GM12878 (cell line): ENCODE measurements at regions not wholly inside any gene's neighbourhood (a gene's known extent, or its start where the extent isn't known, plus 50 kb on each side); places are given as distances from the start of the nearest gene placed in this dataset.

Experiments used
- ATAC-seq: fragments of 200-7000 bp; cut with Tn5 transposase; 3 replicates; pipeline ENCODE4 v1.9.1; 2020; ENCODE audit warnings: mild to moderate bottlenecking, moderate library complexity
- BruUV-seq: library from RNA; stranded (reverse); fragments of 400-500 nt; replicated peaks from 2 replicates; lab custom pipeline; 2021; lab: Mats Ljungman, UMichigan
- CTCF ChIA-PET: fragments of 300-600 bp; sonication (Branson Sonifier 250); formaldehyde crosslinking; extraction: SDS; loops from one replicate; lab custom pipeline; 2021; ENCODE audit warnings: inconsistent platforms; lab: Yijun Ruan, JAX
- POLR2A ChIA-PET: fragments of 350-600 bp; formaldehyde crosslinking; extraction: SDS; loops from one replicate; lab custom pipeline; 2021; ENCODE audit warnings: inconsistent platforms; lab: Charles Lee
- RAD21 ChIA-PET: fragments of 300-600 bp; sonication (Branson Sonifier 250); formaldehyde crosslinking; loops from one replicate; lab custom pipeline; 2023; ENCODE audit warnings: antibody characterized with exemption; ENCODE audit not compliant: unreplicated experiment; lab: Charles Lee
- SMC1A ChIA-PET: fragments of 300-600 bp; sonication (Branson Sonifier 250); formaldehyde crosslinking; loops from one replicate; lab custom pipeline; 2023; ENCODE audit not compliant: unreplicated experiment, uncharacterized antibody; lab: Charles Lee
- DNase-seq: peaks from one replicate; pipeline ENCODE4 v3.0.0-alpha.2; 2011; ENCODE audit warnings: low read depth, low spot score
- FAIRE-seq: peaks from 3 replicates; lab custom pipeline; 2011; peaks lifted over from hg19 to GRCh38; lab: Jason Lieb, UNC
- H2AFZ ChIP-seq: 2 replicates; pipeline ENCODE4 v1.6.0; 2011; ENCODE audit warnings: low read depth, low read length, control low read depth; ENCODE audit not compliant: control insufficient read depth
- H3K27ac ChIP-seq: 2 replicates; pipeline ENCODE4 v1.5.1; 2011; ENCODE audit warnings: control low read depth; ENCODE audit not compliant: control insufficient read depth, insufficient read depth
- H3K27me3 ChIP-seq, 2 experiments: replicated peaks in 1 of 2; 2 replicates each; pipeline versions ENCODE4 v1.6.0 to v1.6.1; 2011; ENCODE audit warnings: low read length in 1 of 2; ENCODE audit not compliant: control insufficient read depth in 2 of 2, insufficient read depth in 2 of 2
- H3K36me3 ChIP-seq, 2 experiments: 2 replicates each; pipeline ENCODE4 v1.5.1; 2011; ENCODE audit warnings: low read length in 1 of 2; ENCODE audit not compliant: control insufficient read depth in 2 of 2, insufficient read depth in 2 of 2
- H3K4me1 ChIP-seq: 2 replicates; pipeline ENCODE4 v1.6.1; 2011; ENCODE audit warnings: mild to moderate bottlenecking, low read length, moderate library complexity, mixed read lengths; ENCODE audit not compliant: control insufficient read depth, insufficient read depth
- H3K4me2 ChIP-seq: 2 replicates; pipeline ENCODE4 v1.6.0; 2011; ENCODE audit warnings: control low read depth; ENCODE audit not compliant: control insufficient read depth, insufficient read depth
- H3K4me3 ChIP-seq: fragments of 200-600 bp; sonication (generic); 2 replicates; pipeline ENCODE4 v1.5.1; 2016
- H3K79me2 ChIP-seq: 2 replicates; pipeline ENCODE4 v1.6.0; 2011; ENCODE audit warnings: low read length; ENCODE audit not compliant: control insufficient read depth, insufficient read depth
- H3K9ac ChIP-seq: 2 replicates; pipeline ENCODE4 v1.8.0; 2011; ENCODE audit warnings: low read length, control low read depth, mixed read lengths; ENCODE audit not compliant: control insufficient read depth, insufficient read depth
- H3K9me3 ChIP-seq: replicated peaks from 3 replicates; pipeline ENCODE4 v1.5.1; 2011; ENCODE audit warnings: mild to moderate bottlenecking, low read length; ENCODE audit not compliant: control insufficient read depth, insufficient read depth
- H4K20me1 ChIP-seq: 2 replicates; pipeline ENCODE4 v1.6.0; 2011; ENCODE audit not compliant: control insufficient read depth, insufficient read depth
- BHLHE40 ChIP-seq, 2 experiments: fragments of 450-650 bp in 1 of 2; IDR thresholded peaks; 2 replicates each; pipeline ENCODE4 v1.6.1; 2011 to 2017; ENCODE audit warnings: low read depth in 2 of 2, borderline replicate concordance in 1 of 2, improper control_type of control experiment in 1 of 2, low read length in 1 of 2, mild to moderate bottlenecking in 1 of 2
- E4F1 ChIP-seq: fragments of 450-650 bp; IDR thresholded peaks from 2 replicates; pipeline ENCODE4 v1.6.1; 2018; ENCODE audit warnings: borderline replicate concordance, mild to moderate bottlenecking; ENCODE audit not compliant: partially characterized antibody
- FOXK2 ChIP-seq: fragments of 450-650 bp; IDR thresholded peaks from 2 replicates; pipeline ENCODE4 v1.6.1; 2017; ENCODE audit warnings: mild to moderate bottlenecking, moderate library complexity
- HDAC6 ChIP-seq: fragments of 200-600 bp; sonication (generic); IDR thresholded peaks from one replicate; pipeline ENCODE4 v1.8.0; 2017; ENCODE audit warnings: antibody characterized with exemption; ENCODE audit not compliant: unreplicated experiment
- IRF5 ChIP-seq: fragments of 450-650 bp; IDR thresholded peaks from 2 replicates; pipeline ENCODE4 v1.6.1; 2017; ENCODE audit warnings: borderline replicate concordance
- JUNB ChIP-seq: IDR thresholded peaks from 2 replicates; pipeline ENCODE4 v1.6.1; 2016; ENCODE audit warnings: antibody characterized with exemption, mild to moderate bottlenecking
- MXI1 ChIP-seq: fragments of 150-350 bp; IDR thresholded peaks from 2 replicates; pipeline ENCODE4 v1.6.1; 2011; ENCODE audit warnings: low read depth, mild to moderate bottlenecking, inconsistent platforms, low read length, improper control_type of control experiment
- PBX3 ChIP-seq: IDR thresholded peaks from 2 replicates; pipeline ENCODE4 v1.6.1; 2011; ENCODE audit warnings: mild to moderate bottlenecking, low read depth, low read length, moderate library complexity; ENCODE audit not compliant: insufficient replicate concordance
- RELB ChIP-seq: fragments of 450-650 bp; IDR thresholded peaks from 2 replicates; pipeline ENCODE4 v1.6.1; 2017; ENCODE audit warnings: low read depth, mild to moderate bottlenecking, moderate library complexity
- SMARCA5 ChIP-seq: fragments of 450-650 bp; IDR thresholded peaks from 2 replicates; pipeline ENCODE4 v1.6.1; 2017; ENCODE audit warnings: mild to moderate bottlenecking
- SMC3 ChIP-seq: IDR thresholded peaks from 2 replicates; pipeline ENCODE4 v1.6.1; 2011; ENCODE audit warnings: low read length, improper control_type of control experiment, borderline replicate concordance
- SPI1 ChIP-seq: IDR thresholded peaks from 2 replicates; pipeline ENCODE4 v1.6.1; 2011; ENCODE audit warnings: low read depth, mild to moderate bottlenecking, low read length, moderate library complexity, borderline replicate concordance; ENCODE audit not compliant: insufficient read depth
- ZBTB11 ChIP-seq: fragments of 450-650 bp; formaldehyde crosslinking; IDR thresholded peaks from 2 replicates; pipeline ENCODE4 v1.5.0; 2022; ENCODE audit warnings: mild to moderate bottlenecking, missing genetic modification characterization
- WGBS: methylation state at CpG from one replicate; pipeline ENCODE4 v1.1.6; 2016; ENCODE audit warnings: low lambda C conversion rate; ENCODE audit not compliant: insufficient replicate concordance, insufficient coverage; ENCODE audit errors: missing lambda C conversion rate; 5-methylcytosine and 5-hydroxymethylcytosine counted together
- in situ Hi-C: fragments of 300-500 bp; cut with MboI; formaldehyde crosslinking; loops from 9 replicates; pipeline ENCODE4 v1.14.3; 2018; ENCODE audit warnings: mixed read lengths
- intact Hi-C: fragments of 100-400 bp; cut with micrococcal nuclease; formaldehyde crosslinking; loops from one replicate; pipeline ENCODE4 v1.14.2; 2022; ENCODE audit not compliant: unreplicated experiment

- ChIA-PET RAD21 (no interaction called here), POLR2A (no interaction called here), CTCF (no interaction called here), SMC1A (interaction anchor here (1.4 to 2.3 kb wide), 2 partner anchors 8 to 20 kb away, joined by 3 to 8 read pairs; no protein-coding TSS in a partner anchor)
- H3K4me1 ChIP-seq = no peaks in the 10 kb centered on the region
- no peaks in the 10 kb centered on the region for H4K20me1 ChIP-seq
- no peak overlapping the region for H3K9ac ChIP-seq
- H3K36me3 ChIP-seq = no peaks in the 10 kb centered on the region
- no peaks in the 10 kb centered on the region for H3K9me3 ChIP-seq
- no peak overlapping the region for H2AFZ ChIP-seq
- no peak for ATAC-seq
- no peak overlapping the region for H3K4me3 ChIP-seq
- intact Hi-C loops = no loop called here
- H3K79me2 ChIP-seq = no peaks in the 10 kb centered on the region
- no peak overlapping the region for H3K27ac ChIP-seq
- no TSS peak for BruUV-seq
- no peak for DNase-seq
- H3K27me3 ChIP-seq = no peaks in the 10 kb centered on the region
- no peak overlapping the region for H3K4me2 ChIP-seq
- no peak for TF ChIP-seq RELB
- no peak for TF ChIP-seq PBX3
- no peak for TF ChIP-seq MXI1
- TF ChIP-seq E4F1 = no peak
- no peak for TF ChIP-seq FOXK2
- no peak for TF ChIP-seq ZBTB11
- no peak for TF ChIP-seq IRF5
- no peak for TF ChIP-seq SPI1
- no peak for TF ChIP-seq HDAC6
- TF ChIP-seq JUNB = no peak
- no peak for TF ChIP-seq SMC3
- TF ChIP-seq SMARCA5 = no peak
- no peak for TF ChIP-seq BHLHE40 (IDR thresholded peaks at IDR 0.05; ENCODE audit: borderline replicate concordance in 1 of 2, low read depth in 2 of 2, low read length in 1 of 2)
- in situ Hi-C loops = no loop called here
- 8% methylated on average over 2 of the region's 2 CpGs for whole genome bisulfite sequencing
- FAIRE-seq = no peak
Observed at GRCh38 chr9:10876333-10876732, 263.5 kb upstream of the PTPRD start.
